ENCODE measurements at regions not wholly inside any gene's neighbourhood (a gene's known extent, or its start where the extent isn't known, plus 50 kb on each side); places are given as distances from the start of the nearest gene placed in this dataset.

GRCh38 chr9:99347568-99347967, 125.5 kb downstream of the SEC61B start:
- H3K36me3 Mint-ChIP-seq (ENCODE audit: insufficient read depth, unreplicated experiment), result no peaks in the 10 kb centered on the region
- H3K4me1 Mint-ChIP-seq (ENCODE audit: low read depth, unreplicated experiment), result no peaks in the 10 kb centered on the region
- no peak for DNase-seq
- H3K27me3 Mint-ChIP-seq (ENCODE audit: unreplicated experiment), result peaks cover 41% of the 10 kb centered on the region
- TF ChIP-seq CTCF (IDR thresholded peaks at IDR 0.05; ENCODE audit: unreplicated experiment), result no peak
- H3K27ac Mint-ChIP-seq (ENCODE audit: unreplicated experiment), result no peak overlapping the region
- H3K4me3 Mint-ChIP-seq (ENCODE audit: low read depth, unreplicated experiment), result no peak overlapping the region
- intact Hi-C loops (cut with micrococcal nuclease; ENCODE audit: unreplicated experiment), result no loop called here
- CTCF ChIA-PET, result no interaction called here
- no TSS peak for BruUV-seq (replicated peaks)
- no peaks in the 10 kb centered on the region for H3K9me3 Mint-ChIP-seq (ENCODE audit: low read depth, unreplicated experiment)

- H3K4me1 Mint-ChIP-seq (ENCODE audit: low read depth, unreplicated experiment), result no peaks in the 10 kb centered on the region
- DNase-seq, result no peak
- no peaks in the 10 kb centered on the region for H3K9me3 Mint-ChIP-seq (ENCODE audit: low read depth, unreplicated experiment)
- TF ChIP-seq CTCF (IDR thresholded peaks at IDR 0.05; ENCODE audit: unreplicated experiment), result no peak
- CTCF ChIA-PET, result no interaction called here
- no peak overlapping the region for H3K4me3 Mint-ChIP-seq (ENCODE audit: low read depth, unreplicated experiment)
- no TSS peak for BruUV-seq (replicated peaks)
- intact Hi-C loops (cut with micrococcal nuclease; ENCODE audit: unreplicated experiment), result no loop called here
- peaks cover 41% of the 10 kb centered on the region for H3K27me3 Mint-ChIP-seq (ENCODE audit: unreplicated experiment)
- H3K27ac Mint-ChIP-seq (ENCODE audit: unreplicated experiment), result no peak overlapping the region
- H3K36me3 Mint-ChIP-seq (ENCODE audit: insufficient read depth, unreplicated experiment), result no peaks in the 10 kb centered on the region
Measured at GRCh38 chr9:99348289-99348688, 126.2 kb downstream of the SEC61B start.

GRCh38 chr9:99349870-99350269, 127.8 kb downstream of the SEC61B start:
- intact Hi-C loops (cut with micrococcal nuclease; ENCODE audit: unreplicated experiment), result no loop called here
- Mint-ChIP-seq H3K36me3 (ENCODE audit: insufficient read depth, unreplicated experiment) (no peaks in the 10 kb centered on the region), H3K9me3 (ENCODE audit: low read depth, unreplicated experiment) (no peaks in the 10 kb centered on the region), H3K4me1 (ENCODE audit: low read depth, unreplicated experiment) (no peaks in the 10 kb centered on the region), H3K27me3 (ENCODE audit: unreplicated experiment) (peaks cover 35% of the 10 kb centered on the region), H3K4me3 (ENCODE audit: low read depth, unreplicated experiment) (no peak overlapping the region), H3K27ac (ENCODE audit: unreplicated experiment) (no peak overlapping the region)
- CTCF ChIA-PET, result no interaction called here
- no TSS peak for BruUV-seq (replicated peaks)
- TF ChIP-seq CTCF (IDR thresholded peaks at IDR 0.05; ENCODE audit: unreplicated experiment), result no peak
- DNase-seq, result no peak

GRCh38 chr9:99350461-99350860, 128.4 kb downstream of the SEC61B start:
- peaks cover 36% of the 10 kb centered on the region for H3K27me3 Mint-ChIP-seq (ENCODE audit: unreplicated experiment)

More at GRCh38 chr9:99350461-99350860, 128.4 kb downstream of the SEC61B start:
- no TSS peak for BruUV-seq (replicated peaks)
- CTCF ChIA-PET, result no interaction called here
- Mint-ChIP-seq H3K4me1 (ENCODE audit: low read depth, unreplicated experiment) (no peaks in the 10 kb centered on the region), H3K4me3 (ENCODE audit: low read depth, unreplicated experiment) (no peak overlapping the region), H3K27ac (ENCODE audit: unreplicated experiment) (no peak overlapping the region), H3K36me3 (ENCODE audit: insufficient read depth, unreplicated experiment) (no peaks in the 10 kb centered on the region), H3K9me3 (ENCODE audit: low read depth, unreplicated experiment) (no peaks in the 10 kb centered on the region)
- DNase-seq, result no peak
- TF ChIP-seq CTCF (IDR thresholded peaks at IDR 0.05; ENCODE audit: unreplicated experiment), result no peak
- intact Hi-C loops (cut with micrococcal nuclease; ENCODE audit: unreplicated experiment), result no loop called here
